WTC11 (cell line): ENCODE measurements at regions not wholly inside any gene's neighbourhood (a gene's known extent, or its start where the extent isn't known, plus 50 kb on each side); places are given as distances from the start of the nearest gene placed in this dataset.

Experiments
- FOXP1 ChIP-seq: sonication (generic); formaldehyde crosslinking; IDR thresholded peaks from 2 replicates; pipeline ENCODE4 v1.8.0; 2022; ENCODE audit warnings: missing genetic modification reagents, mild to moderate bottlenecking, moderate library complexity, borderline replicate concordance
- TF ChIP-seq, protein P1 (sequence below): sonication (generic); formaldehyde crosslinking; IDR thresholded peaks from 2 replicates; pipeline ENCODE4 v1.8.1; 2023; ENCODE audit warnings: mild to moderate bottlenecking, missing genetic modification reagents
- TF ChIP-seq, protein P2 (sequence below): sonication (generic); formaldehyde crosslinking; IDR thresholded peaks from 2 replicates; pipeline ENCODE4 v1.8.1; 2022; ENCODE audit warnings: low read depth, missing genetic modification reagents, borderline replicate concordance
- TF ChIP-seq, protein P3 (sequence below): sonication (generic); formaldehyde crosslinking; IDR thresholded peaks from 2 replicates; pipeline ENCODE4 v1.8.0; 2023; ENCODE audit warnings: missing genetic modification reagents
- TF ChIP-seq, protein P4 (sequence below): sonication (generic); formaldehyde crosslinking; IDR thresholded peaks from 2 replicates; pipeline ENCODE4 v1.8.1; 2023; ENCODE audit warnings: mild to moderate bottlenecking, missing genetic modification reagents, moderate library complexity
- TF ChIP-seq, protein P5 (sequence below): sonication (generic); formaldehyde crosslinking; conservative IDR thresholded peaks from 2 replicates; pipeline ENCODE4 v1.8.1; 2022; ENCODE audit warnings: mild to moderate bottlenecking, missing genetic modification reagents
- TF ChIP-seq, protein P6 (sequence below): fragments of 200-600 bp; IDR thresholded peaks from 2 replicates; pipeline ENCODE4 v1.8.0; 2022; ENCODE audit warnings: antibody characterized with exemption

DNA sequence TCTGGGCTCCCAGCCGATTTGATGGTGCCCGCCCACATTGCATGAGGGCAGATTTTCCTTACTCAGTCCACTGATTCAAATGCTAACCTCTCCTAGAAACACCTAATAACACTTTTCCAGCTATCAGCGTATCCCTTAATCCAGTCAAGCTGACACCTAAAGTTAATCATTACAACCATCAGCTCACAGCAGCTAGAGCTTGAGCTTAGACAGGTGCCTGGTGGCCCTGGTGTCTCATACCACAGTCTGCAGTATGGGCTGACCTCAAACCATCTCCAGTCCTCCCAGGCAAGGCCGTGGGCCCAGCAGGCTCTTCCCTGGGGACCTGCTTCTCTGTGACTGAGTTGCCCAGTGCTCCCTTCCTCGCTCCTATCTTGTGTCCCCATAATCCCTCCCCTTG lies 174.4 kb upstream of the NECTIN1 start:
- TF ChIP-seq, protein P1, sequence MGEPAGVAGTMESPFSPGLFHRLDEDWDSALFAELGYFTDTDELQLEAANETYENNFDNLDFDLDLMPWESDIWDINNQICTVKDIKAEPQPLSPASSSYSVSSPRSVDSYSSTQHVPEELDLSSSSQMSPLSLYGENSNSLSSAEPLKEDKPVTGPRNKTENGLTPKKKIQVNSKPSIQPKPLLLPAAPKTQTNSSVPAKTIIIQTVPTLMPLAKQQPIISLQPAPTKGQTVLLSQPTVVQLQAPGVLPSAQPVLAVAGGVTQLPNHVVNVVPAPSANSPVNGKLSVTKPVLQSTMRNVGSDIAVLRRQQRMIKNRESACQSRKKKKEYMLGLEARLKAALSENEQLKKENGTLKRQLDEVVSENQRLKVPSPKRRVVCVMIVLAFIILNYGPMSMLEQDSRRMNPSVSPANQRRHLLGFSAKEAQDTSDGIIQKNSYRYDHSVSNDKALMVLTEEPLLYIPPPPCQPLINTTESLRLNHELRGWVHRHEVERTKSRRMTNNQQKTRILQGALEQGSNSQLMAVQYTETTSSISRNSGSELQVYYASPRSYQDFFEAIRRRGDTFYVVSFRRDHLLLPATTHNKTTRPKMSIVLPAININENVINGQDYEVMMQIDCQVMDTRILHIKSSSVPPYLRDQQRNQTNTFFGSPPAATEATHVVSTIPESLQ (CRISPR knock-in tag): no peak
- TF ChIP-seq, protein P2, sequence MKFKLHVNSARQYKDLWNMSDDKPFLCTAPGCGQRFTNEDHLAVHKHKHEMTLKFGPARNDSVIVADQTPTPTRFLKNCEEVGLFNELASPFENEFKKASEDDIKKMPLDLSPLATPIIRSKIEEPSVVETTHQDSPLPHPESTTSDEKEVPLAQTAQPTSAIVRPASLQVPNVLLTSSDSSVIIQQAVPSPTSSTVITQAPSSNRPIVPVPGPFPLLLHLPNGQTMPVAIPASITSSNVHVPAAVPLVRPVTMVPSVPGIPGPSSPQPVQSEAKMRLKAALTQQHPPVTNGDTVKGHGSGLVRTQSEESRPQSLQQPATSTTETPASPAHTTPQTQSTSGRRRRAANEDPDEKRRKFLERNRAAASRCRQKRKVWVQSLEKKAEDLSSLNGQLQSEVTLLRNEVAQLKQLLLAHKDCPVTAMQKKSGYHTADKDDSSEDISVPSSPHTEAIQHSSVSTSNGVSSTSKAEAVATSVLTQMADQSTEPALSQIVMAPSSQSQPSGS (CRISPR knock-in tag): no peak
- TF ChIP-seq, protein P3, sequence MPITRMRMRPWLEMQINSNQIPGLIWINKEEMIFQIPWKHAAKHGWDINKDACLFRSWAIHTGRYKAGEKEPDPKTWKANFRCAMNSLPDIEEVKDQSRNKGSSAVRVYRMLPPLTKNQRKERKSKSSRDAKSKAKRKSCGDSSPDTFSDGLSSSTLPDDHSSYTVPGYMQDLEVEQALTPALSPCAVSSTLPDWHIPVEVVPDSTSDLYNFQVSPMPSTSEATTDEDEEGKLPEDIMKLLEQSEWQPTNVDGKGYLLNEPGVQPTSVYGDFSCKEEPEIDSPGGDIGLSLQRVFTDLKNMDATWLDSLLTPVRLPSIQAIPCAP (CRISPR knock-in tag): no peak
- TF ChIP-seq, protein P4, sequence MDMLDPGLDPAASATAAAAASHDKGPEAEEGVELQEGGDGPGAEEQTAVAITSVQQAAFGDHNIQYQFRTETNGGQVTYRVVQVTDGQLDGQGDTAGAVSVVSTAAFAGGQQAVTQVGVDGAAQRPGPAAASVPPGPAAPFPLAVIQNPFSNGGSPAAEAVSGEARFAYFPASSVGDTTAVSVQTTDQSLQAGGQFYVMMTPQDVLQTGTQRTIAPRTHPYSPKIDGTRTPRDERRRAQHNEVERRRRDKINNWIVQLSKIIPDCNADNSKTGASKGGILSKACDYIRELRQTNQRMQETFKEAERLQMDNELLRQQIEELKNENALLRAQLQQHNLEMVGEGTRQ (CRISPR knock-in tag): no peak
- TF ChIP-seq, protein P5, sequence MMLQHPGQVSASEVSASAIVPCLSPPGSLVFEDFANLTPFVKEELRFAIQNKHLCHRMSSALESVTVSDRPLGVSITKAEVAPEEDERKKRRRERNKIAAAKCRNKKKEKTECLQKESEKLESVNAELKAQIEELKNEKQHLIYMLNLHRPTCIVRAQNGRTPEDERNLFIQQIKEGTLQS (CRISPR knock-in tag): no peak
- TF ChIP-seq, protein P6, sequence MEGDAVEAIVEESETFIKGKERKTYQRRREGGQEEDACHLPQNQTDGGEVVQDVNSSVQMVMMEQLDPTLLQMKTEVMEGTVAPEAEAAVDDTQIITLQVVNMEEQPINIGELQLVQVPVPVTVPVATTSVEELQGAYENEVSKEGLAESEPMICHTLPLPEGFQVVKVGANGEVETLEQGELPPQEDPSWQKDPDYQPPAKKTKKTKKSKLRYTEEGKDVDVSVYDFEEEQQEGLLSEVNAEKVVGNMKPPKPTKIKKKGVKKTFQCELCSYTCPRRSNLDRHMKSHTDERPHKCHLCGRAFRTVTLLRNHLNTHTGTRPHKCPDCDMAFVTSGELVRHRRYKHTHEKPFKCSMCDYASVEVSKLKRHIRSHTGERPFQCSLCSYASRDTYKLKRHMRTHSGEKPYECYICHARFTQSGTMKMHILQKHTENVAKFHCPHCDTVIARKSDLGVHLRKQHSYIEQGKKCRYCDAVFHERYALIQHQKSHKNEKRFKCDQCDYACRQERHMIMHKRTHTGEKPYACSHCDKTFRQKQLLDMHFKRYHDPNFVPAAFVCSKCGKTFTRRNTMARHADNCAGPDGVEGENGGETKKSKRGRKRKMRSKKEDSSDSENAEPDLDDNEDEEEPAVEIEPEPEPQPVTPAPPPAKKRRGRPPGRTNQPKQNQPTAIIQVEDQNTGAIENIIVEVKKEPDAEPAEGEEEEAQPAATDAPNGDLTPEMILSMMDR: no peak
- no peak for TF ChIP-seq FOXP1 (CRISPR knock-in tag)
